ENCODE measurements at regions not wholly inside any gene's neighbourhood (a gene's known extent, or its start where the extent isn't known, plus 50 kb on each side); places are given as distances from the start of the nearest gene placed in this dataset.

DNA sequence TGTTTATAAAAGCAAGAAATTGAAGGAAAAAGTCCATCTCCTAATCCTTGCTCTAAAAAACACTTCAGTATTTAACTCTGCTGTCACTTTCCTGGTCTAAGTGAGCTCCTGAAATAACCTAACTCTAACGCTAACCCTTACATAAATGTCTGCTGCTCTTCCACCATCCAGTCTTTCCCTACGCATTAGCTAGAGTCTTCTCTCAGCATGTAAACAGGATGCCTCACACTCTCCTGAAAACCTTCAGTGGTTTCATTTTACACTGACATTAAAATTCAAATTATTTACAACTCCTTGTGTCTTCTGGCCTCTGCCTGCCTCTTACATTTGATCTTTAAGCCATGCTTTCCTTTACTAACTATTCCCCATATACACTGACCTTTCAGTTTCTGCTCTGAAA, 697.6 kb upstream of the CXADR start:
- TF ChIP-seq, protein P1, sequence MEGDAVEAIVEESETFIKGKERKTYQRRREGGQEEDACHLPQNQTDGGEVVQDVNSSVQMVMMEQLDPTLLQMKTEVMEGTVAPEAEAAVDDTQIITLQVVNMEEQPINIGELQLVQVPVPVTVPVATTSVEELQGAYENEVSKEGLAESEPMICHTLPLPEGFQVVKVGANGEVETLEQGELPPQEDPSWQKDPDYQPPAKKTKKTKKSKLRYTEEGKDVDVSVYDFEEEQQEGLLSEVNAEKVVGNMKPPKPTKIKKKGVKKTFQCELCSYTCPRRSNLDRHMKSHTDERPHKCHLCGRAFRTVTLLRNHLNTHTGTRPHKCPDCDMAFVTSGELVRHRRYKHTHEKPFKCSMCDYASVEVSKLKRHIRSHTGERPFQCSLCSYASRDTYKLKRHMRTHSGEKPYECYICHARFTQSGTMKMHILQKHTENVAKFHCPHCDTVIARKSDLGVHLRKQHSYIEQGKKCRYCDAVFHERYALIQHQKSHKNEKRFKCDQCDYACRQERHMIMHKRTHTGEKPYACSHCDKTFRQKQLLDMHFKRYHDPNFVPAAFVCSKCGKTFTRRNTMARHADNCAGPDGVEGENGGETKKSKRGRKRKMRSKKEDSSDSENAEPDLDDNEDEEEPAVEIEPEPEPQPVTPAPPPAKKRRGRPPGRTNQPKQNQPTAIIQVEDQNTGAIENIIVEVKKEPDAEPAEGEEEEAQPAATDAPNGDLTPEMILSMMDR (IDR thresholded peaks at IDR 0.05): no peak
- TF ChIP-seq POLR2A (IDR thresholded peaks at IDR 0.05): no peak
- H3K4me3 ChIP-seq (replicated peaks in 1 of 3): no peak overlapping the region

DNA sequence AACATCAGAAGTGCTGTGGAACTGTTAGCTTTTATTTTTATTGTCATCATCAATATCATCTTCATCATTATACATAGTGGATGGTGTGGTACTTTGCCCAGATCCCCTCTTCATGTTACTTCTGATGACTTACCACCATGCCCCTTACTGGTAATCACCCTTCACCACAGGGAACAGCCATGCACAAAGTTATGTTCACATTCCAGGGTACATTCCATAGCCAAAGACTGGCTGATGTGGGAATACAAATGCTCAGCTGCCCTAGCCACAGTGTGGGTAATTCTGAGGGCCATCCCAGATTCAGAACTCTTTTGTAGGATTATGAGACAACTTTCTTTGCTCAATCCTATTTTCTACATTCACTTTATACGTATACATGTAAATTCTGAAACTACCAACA, 691.3 kb upstream of the CXADR start:
- H3K4me3 ChIP-seq (replicated peaks in 1 of 3): no peak overlapping the region
- intact Hi-C loops (cut with DNase I): no loop called here
- 94 to 98% methylated on average over 1 of the region's 1 CpG for WGBS, 2 donors

More for the DNA sequence above, 697.6 kb upstream of the CXADR start:
- no peaks in the 10 kb centered on the region for H3K4me1 ChIP-seq
- H3K27ac ChIP-seq: no peak overlapping the region
- no peaks in the 10 kb centered on the region for H3K27me3 ChIP-seq
- H3K9me3 ChIP-seq: peaks cover 6% of the 10 kb centered on the region
- WGBS, 2 donors: 87 to 88% methylated on average over 2 of the region's 2 CpGs
- no peak for DNase-seq
- H3K36me3 ChIP-seq: no peaks in the 10 kb centered on the region
- intact Hi-C loops (cut with DNase I): no loop called here

DNA sequence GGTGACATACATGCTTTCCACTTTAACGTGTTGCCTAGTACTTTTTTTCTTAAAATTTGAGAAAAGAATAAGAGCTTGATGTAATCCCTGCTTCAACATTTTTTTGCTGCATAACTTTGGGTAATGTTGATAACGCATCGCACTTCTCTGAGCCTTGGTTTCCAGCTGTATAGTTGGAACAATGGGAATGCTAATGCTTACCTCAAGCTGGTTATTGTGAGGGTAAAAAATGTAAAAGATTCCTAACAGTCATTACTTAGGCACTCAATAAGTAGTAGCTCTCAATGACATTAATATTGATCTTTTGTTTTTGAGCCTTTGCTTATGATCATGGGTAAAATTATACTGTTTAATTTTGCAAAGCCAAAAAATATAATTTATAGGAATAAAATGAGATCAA, 683.3 kb upstream of the CXADR start:
- H3K27ac ChIP-seq: no peak overlapping the region
- H3K4me3 ChIP-seq (replicated peaks in 1 of 3): no peak overlapping the region
- H3K27me3 ChIP-seq: no peaks in the 10 kb centered on the region
- WGBS, 2 donors: 84 to 85% methylated on average over 3 of the region's 3 CpGs
- H3K36me3 ChIP-seq: no peaks in the 10 kb centered on the region
- TF ChIP-seq, protein P1 (IDR thresholded peaks at IDR 0.05): no peak
- no peak for TF ChIP-seq POLR2A (IDR thresholded peaks at IDR 0.05)
- intact Hi-C loops (cut with DNase I): no loop called here
- no peaks in the 10 kb centered on the region for H3K4me1 ChIP-seq
- DNase-seq: no peak
- no peaks in the 10 kb centered on the region for H3K9me3 ChIP-seq

More for the DNA sequence above, 691.3 kb upstream of the CXADR start:
- Histone ChIP-seq H3K27me3 (no peaks in the 10 kb centered on the region), H3K27ac (no peak overlapping the region), H3K36me3 (no peaks in the 10 kb centered on the region), H3K9me3 (no peaks in the 10 kb centered on the region), H3K4me1 (no peaks in the 10 kb centered on the region)
- TF ChIP-seq, protein P1 (IDR thresholded peaks at IDR 0.05): no peak
- no peak for TF ChIP-seq POLR2A (IDR thresholded peaks at IDR 0.05)
- no peak for DNase-seq

DNA sequence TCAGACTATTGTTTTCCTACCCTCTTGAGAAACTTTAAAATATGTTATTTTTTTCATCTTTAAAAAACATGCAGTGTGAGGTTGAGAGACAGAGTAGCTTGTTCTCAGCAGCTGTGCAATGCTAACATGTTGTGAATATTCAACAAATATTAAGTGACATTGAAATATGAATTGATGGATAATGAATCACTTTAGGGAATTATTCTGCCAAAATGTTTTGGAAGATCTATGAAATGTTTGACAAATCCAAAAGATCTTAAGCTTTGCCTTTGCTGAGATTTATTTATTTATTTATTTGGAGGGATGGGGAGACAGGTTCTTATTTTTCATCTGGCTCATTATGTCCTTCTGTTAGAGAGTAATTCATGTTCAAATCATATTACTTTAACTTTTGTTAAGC, 680.1 kb upstream of the CXADR start:
- TF ChIP-seq POLR2A (IDR thresholded peaks at IDR 0.05): no peak
- TF ChIP-seq, protein P1 (IDR thresholded peaks at IDR 0.05): no peak
- Histone ChIP-seq H3K36me3 (no peaks in the 10 kb centered on the region), H3K27me3 (no peaks in the 10 kb centered on the region), H3K4me1 (no peaks in the 10 kb centered on the region), H3K9me3 (no peaks in the 10 kb centered on the region), H3K27ac (no peak overlapping the region), H3K4me3 (replicated peaks in 1 of 3) (no peak overlapping the region)
- intact Hi-C loops (cut with DNase I): no loop called here
- DNase-seq: no peak

DNA sequence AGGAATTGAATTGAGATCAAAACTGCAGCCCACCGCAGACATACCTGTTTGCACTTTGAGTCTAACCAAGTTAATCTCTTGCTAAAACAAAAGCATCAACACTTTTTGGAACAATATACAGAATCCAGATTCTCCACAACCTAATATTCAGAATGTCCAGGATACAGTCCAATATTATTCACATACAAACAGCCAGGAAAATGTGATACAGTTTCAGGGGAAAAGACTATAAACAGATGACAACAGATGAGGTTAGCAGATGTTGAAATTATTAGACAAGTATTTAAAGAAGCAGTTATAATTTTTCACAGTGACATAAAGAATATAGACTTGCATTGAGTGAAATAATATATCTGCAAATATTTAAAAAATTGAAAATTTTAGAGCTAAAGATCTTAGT, 678.1 kb upstream of the CXADR start:
- H3K27me3 ChIP-seq: no peaks in the 10 kb centered on the region
- TF ChIP-seq POLR2A (IDR thresholded peaks at IDR 0.05): no peak
- TF ChIP-seq, protein P1 (IDR thresholded peaks at IDR 0.05): no peak
- H3K4me1 ChIP-seq: peaks cover 0 to 5% of the 10 kb centered on the region in 2 donors
- intact Hi-C loops (cut with DNase I): no loop called here
- H3K4me3 ChIP-seq (replicated peaks in 1 of 3): no peak overlapping the region
- H3K9me3 ChIP-seq: no peaks in the 10 kb centered on the region
- no peak for DNase-seq
- 88 to 89% methylated on average over 1 of the region's 1 CpG for WGBS, 2 donors
- H3K36me3 ChIP-seq: no peaks in the 10 kb centered on the region
- no peak overlapping the region for H3K27ac ChIP-seq
